ENCODE measurements at regions not wholly inside any gene's neighbourhood (a gene's known extent, or its start where the extent isn't known, plus 50 kb on each side); places are given as distances from the start of the nearest gene placed in this dataset.

GRCh38 chr11:92510591-92510990 is 286.0 kb downstream of the FAT3 start:
- TF ChIP-seq CTCF (IDR thresholded peaks at IDR 0.05) (no peak), POLR2A (IDR thresholded peaks at IDR 0.05) (no peak)
